GM19240 (cell line): ENCODE measurements at regions not wholly inside any gene's neighbourhood (a gene's known extent, or its start where the extent isn't known, plus 50 kb on each side); places are given as distances from the start of the nearest gene placed in this dataset.
"Not testable (repeated sequence)": the region's sequence is repeated elsewhere in the genome, so short reads cannot be mapped to it uniquely, and the experiment has no call there.

Experiments used
- DNase-seq: peaks from one replicate; pipeline ENCODE4 v3.0.0; 2011; ENCODE audit warnings: low spot score; ENCODE audit not compliant: insufficient read length

DNA sequence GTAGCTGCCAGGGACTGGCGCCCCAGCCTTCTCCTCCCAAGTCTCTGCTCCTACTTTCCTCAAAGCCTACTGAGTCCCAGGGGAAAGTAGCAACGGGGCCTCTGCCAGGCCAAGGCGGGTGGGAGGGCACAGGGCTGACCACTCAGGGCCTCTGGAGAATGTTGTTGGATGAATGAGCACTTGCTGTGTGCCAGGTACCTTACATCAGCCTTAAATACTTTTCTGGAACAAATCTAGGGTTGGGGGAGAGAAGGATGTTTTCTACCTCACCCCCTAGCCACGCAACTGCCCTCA, 119.3 kb upstream of the ZBTB40 start:
- no peak for DNase-seq

DNA sequence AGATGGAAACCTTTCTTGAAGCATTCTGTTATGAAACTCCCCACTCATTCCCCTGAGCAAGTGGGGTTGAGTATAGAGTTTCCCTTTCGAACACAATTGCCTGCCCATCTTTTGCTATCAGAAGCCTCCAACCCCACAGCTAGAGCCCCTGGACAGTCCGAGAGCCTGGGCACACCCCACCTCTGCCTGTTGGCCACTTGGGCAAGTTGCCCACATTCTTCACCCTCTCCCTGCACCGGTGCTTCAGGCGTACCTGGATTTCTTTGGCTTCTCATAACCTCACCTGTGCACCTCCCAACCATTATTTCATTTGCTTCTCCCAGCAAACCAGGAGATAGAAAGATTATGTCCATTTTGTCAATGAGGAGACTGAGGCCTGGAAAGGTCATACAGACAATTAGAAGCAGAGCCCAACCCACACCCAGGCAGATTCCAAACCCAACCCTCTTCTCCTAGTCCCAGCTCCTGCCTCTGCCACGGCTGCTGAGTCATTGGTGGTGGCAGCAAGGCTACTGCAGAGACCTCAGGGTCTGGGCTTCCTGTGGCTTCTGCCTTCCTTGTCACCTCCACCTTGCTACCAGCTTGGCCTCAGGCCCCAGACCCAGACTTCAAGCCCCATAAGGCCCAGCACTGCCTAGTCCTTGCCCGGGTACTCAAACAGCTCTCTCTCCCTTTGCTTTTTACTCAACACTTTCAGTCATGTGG, 118.7 kb upstream of the ZBTB40 start:
- no peak for DNase-seq

DNA sequence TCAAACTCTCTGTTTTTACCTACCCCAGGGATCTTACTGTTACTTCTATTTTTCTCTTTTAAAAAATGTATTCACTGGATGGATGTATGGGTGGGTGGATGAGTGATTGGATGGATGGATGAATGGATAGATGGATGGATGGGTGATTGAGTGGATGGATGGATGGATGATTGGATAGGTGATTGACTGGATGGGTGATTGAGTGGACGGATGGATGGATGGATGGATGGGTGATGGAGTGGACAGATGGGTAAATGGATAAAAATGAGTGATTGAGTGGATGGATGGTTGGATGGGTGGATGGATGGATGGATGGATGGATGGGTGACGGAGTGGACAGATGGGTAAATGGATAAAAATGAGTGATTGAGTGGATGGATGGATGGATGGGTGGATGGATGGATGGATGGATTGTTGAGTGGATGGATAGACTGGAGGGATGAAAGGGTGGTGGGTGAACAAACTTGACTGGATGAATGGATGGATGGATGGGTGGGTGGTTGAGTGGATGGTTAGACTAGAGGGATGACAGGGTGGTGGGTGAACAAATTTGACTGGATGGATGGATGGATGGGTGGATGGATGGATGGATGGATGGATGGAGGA, 118.0 kb upstream of the ZBTB40 start:
- DNase-seq = no peak

DNA sequence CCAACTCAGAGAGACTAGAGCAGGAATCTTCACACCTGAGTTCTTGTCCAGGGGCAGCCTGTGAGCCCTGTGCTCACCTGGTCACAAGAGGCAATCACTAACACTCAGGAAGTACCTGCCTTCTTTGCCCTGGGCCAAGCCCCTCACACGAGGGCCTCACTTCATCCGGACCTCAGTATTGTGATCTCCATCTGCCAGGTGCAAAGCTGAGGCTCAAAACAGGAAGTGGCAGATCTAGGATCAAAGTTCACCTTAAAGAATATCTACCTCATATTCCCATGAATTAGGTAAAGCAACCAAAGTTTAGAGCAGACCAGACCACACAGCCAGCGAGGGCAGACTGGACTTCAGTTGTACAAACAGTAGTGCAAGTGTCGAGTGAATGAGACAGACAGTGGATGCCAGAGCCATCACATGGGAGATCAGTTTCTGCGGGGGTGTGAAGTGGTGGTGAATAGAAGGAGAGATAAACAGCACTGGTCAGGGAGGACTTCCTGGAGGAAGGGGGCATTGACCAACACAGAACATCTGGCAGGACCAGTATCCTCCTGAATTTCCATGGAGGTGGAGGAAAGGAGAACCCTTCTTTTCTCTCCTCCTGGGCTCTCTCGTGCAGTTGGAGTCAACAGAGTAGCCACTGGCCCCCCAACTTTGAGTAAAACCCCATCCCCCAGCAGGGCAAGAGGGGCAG, 116.6 kb upstream of the ZBTB40 start:
- no peak for DNase-seq

DNA sequence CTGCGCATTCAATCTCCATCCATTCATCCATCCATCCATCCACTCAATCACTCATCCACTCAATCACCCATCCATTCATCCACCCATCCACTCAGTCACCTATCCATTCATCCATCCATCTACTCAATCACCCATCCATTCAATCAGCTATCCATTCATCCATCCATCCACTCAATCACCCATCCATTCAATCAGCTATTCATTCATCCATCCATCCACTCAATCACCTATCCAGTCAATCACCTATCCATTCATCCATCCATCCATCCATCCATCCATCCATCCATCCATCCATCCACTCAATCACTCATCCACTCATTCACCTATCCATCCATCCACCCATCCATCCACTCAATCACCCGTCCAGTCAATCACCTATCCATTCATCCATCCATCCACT, 115.4 kb upstream of the ZBTB40 start:
- not testable (repeated sequence) for DNase-seq

DNA sequence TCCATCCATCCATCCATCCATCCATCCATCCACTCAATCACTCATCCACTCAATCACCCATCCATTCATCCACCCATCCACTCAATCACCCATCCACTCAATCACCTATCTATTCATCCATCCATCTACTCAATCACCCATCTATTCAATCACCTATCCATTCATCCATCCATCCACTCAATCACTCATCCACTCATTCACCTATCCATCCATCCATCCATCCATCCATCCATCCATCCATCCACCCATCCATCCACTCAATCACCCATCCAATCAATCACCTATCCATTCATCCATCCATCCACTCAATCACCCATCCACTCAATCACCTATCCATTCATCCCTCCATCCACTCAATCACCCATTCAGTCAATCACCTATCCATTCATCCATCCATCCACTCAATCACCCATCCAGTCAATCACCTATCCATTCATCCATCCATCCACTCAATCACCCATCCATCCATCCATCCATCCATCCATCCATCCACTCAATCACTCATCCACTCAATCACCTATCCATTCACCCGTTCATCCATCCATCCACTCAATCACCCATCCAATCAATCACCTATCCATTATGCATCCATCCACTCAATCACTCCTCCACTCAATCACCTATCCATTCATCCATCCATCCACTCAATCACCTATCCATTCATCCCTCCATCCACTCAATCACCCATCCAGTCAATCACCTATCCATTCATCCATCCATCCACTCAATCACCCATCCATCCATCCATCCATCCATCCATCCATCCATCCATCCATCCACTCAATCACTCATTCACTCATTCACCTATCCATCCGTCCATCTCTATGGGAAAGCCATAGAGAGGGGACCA, 114.7 kb upstream of the ZBTB40 start:
- DNase-seq = not testable (repeated sequence)

DNA sequence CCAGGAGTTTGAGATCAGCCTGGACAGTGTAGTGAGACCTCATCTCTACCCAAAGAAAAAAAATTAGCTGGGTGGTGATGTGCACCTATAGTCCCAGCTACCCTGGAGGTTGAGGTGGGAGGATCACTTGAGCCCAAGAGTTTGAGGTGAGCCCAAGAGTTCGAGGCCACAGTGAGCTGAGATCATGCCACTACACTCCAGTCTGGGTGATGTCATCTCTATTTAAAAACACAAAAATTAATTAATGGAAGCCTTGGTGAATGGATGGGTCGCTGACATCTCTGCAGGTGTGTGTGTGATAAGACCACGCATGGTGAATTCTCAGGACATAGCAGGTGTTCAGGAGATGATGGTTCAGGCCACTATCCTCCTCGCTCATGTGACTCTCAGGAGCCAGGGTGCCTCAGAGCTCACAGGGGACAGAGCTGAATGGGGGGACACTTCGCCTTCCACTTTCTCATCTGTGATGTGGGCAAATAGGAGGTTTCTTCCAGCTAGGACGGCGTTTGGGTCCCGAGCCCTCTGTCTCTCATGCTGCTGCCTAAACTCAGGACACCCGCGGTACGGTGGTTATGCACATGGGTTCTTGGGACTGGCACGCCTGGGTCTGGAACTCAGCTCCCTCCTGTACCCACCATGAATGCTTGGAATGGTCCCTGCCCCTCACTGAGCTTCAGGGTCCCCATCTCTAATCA, 113.4 kb upstream of the ZBTB40 start:
- DNase-seq = no peak

DNA sequence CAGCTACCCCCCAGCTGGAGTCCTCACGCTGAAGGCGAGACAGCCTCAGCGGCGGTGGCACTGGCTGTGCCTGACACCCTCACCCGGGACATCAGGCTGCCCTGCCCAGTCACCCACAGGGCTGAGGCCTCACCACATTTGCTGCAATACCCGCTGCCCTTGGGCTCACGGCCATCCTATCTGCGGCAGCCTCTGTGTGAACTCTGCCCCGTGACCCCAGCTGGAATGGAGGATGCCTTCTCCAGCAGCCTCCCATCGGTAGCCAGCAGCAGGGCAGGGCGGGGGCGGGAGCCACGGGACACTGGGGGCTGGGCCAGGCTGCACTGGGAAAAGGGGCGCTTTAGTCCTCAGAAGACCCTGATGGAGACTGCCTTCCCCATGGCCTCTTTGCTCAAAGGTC, 112.4 kb upstream of the ZBTB40 start:
- DNase-seq = no peak

DNA sequence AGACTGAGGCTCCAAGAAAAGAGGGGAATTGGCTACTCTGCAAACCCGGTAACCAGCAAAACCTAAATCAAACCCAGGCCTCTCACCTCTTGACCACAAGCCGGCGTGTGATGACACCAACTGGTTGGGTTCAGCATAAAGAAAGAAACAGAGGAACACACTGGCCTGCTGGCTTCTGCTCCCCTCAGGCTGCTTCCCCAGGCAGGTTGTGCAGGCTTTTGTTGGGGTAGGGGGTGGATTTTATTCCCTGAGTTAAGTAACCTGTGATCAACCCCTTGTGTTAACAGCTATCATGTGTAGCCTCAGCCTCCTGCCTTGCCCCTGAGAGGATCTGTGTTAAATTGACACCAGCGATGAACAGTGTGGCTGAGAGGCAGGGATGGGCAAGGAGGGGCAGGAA, 111.6 kb upstream of the ZBTB40 start:
- no peak for DNase-seq

DNA sequence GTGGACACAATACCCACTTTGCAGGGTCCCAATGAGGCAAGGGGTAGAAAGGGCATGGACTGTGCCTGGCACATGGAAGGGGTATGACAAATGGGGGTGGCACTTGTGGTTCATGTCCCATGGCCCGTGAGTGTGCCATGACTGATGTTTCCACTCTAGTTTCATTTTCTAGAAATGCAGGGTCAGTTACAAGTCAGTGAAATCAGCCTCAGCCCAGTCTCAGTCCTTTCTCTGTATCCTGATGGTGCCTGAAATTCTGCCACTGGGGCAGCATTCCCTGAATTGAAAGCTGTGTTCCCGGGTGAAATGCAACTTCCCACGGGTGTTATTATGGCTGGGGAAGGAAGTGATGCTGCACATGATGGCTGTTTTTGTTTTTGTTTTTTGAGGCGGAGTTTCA, 110.8 kb upstream of the ZBTB40 start:
- DNase-seq = no peak

DNA sequence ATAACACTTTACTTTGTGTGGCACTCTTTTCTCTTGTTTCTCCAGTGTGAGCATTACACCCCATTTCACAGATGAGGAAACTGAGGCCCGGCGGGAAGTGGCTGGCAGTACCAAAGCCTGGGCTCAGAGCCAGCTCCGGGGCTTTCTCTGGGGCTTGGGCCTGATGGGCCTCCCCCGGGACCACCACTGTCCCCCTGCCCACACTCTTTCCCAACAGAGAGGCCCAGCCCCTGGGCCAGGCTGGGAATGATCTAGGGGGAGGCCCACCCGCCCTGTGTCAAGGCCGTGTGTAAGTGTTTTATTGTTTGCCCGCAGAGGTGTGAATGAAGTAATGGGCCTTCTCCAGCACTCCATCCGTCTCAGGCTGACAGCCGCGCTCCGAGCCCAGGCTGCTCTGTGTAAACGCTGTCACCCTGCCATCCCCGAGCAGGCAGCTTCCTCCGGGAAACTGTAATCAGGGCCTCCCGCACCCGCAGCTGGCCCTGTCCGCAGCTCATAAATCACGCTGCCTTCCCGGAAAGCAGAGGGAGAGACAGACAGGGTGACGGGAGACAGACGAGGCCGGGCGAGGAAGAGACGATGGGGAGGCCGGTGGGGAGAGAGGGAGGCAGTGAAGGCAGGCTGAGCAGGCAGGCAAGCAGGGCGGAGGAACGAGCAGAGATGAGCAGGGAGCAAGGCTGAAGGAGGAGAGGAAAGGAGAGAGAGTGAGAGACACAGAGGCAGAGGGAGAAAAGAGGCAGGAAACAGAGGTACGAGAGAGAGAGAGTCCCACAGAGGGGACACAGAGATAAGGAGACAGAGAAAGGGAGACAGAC, 109.7 kb upstream of the ZBTB40 start:
- DNase-seq = no peak

DNA sequence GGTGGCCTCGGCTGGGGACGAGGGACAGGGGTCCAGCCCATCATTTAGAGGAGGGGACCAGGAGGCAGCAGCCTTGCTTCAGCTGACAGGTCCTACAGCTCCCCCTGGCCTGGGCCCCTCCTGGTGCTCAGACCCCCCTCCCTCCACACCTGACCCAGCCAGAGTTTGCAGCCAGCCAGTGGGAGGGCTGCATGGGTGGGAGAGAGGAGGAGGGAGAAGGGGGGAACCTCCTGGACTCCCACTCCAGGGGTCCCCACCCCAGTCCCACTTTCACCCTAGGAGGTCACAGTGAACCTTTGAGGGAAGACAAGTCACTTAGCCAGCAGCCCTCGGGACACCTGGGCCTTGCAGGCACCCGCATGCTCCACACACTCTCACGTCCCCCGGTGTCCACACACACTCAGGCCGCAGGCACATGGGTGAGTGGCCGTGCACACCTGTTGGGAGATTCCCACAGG, 108.9 kb upstream of the ZBTB40 start:
- DNase-seq = no peak

DNA sequence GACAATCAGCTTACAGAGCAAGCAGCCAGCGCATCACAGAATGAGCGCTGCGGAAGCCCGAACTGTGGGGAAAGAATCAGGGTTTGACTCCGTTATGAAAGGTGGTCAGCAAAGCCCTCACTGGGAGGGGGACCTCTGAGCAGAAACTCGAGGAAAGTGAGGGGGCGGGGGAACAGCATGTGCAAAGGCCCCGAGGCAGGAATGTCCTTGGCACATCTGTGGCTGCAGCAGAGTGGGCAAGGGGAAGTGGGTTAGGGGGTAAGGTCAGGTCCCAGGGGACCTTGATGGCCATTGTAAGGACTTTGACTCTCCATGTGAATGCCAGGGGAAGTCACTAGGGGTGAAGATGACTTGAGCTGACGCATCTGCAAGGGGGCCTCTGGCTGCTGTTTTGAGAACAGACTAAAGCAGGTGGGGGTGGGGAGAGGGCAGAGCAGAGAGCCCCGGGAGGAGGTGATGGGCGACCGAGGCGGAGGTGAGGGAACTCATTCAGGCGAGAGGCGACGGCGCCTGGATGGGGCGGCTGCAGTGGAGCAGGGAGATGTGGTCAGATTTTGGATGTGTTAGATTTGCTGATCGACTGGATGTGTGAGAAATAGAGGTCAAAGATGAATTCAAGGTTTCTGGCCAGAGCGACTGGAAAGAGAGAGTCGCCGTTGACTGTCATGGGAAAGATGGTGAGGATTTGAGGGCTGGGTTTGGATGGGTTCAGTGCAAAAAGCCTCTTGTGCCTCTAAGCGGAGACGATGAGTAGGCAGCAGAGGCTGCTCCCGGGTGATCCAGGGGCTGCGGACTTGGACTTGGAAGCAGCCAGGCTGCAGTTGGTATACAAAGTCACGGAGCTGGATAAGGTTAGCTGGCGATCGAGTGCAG, 108.0 kb upstream of the ZBTB40 start:
- no peak for DNase-seq

DNA sequence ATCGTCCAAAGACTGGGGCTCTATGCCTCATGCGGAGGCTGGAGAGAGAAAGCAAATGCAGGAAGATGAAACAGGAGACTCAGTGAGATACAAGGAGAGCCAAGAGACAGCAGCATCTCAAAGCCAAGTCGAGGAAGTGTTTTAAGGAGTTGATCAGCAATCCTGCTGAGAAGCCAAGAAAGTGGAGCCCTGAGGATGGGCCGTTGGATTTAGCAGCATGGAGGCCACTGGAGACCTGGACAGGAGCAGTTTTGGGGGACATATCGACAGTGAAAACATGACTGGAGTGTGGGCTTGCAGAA, 107.4 kb upstream of the ZBTB40 start:
- no peak for DNase-seq

DNA sequence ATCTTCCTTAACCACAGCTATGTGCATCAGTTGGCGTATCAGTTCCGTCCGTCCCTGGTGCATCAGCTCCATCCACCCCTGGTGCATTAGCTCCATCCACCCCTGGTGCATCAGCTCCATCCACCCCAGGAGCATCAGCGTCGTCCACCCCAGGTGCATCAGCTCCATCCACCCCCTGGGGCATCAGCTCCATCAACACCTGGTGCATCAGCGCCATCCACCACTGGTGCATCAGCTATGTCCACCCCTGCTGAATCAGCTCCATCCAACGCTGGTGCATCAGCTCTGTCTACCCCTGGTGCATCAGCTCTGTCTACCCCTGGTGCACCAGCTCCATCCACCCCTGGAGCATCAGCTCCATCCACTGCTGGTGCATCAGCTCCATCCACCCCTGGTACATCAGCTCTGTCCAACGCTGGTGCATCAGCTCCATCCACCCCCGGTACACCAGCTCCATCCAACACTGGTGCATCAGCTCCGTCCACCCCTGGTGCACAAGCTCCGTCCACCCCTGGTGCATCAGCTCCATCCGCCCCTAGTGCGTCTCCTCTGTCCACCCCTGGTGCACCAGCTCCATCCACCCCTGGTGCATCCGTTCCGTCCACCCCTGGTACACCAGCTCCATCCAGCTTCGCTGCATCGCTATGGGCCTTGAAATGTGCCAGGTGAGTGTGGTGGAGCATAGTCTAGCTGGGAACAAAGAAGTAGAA, 106.6 kb upstream of the ZBTB40 start:
- no peak for DNase-seq

DNA sequence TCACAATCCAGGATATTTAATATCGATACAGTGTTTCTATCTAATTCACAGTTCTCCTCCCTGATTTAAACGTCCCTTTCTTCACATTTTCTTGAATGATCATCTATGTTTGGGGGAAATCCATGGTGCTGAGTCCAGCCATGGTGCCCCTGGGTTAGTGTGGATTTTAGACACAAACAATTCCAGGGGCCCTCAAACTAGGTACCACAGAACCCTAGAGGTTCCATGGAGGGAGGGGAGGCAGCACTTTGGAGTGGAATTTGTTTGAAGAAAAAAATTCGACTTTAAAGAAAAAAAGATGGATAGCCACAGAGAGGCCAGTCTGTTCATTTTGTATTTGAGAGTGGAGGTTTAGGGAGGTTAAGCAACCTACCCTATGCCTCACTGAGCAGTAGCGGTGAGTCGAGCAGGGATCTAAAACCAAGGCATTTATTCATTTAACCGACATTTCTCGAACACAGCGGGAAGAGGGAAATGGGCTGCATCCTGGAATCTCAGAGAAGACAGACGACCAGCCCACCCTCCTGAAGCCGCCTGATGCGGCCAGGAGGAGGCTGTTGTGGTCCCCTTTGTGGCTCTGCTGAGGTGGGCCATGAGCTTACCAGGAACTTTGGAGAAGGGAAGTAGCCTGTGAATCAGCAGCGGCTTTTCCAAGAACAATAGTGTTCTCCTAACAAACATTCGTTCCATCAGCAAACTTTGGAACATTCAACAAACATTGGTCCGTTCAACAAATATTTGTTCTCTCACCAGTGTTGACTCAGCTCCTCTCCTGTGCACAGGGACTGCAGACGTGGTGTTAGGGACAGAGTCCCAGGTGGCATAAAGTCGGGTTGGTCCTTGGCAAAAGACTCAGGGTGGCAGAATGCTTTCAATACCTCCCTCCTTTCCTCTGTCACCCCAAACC, 103.5 kb upstream of the ZBTB40 start:
- DNase-seq = no peak

DNA sequence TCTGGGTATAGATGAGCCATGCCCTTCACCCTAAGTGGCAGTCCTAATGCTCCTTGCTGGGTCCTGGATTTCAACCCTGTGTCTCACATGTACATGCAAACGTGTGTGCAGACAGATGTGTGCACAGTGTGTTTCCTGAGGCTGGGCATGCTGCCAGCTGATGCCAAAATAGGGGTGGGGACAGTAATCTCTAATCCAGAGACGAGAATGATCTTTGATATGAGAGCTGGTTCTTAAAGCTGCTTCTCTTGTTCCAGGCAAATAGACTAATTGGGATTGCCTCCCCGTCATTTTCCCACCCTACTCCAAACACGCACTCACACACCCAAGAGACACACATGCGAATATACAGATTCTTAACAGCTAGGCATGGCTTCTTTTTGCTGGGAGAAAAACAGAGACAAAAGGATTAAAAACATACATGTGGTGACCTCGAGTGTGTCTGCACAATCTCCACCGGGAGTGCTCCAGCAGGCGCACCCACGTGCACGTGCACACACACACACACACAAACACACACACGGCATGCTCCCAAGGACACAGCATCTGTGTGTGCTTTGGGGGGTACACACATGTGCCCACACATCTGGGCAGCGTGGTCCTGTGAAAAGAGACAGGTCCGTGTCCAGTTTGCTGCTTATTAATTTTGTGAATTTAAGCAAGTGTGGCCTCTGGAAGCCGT, 102.1 kb upstream of the ZBTB40 start:
- DNase-seq = no peak
